BJ (cell line): ENCODE measurements at regions not wholly inside any gene's neighbourhood (a gene's known extent, or its start where the extent isn't known, plus 50 kb on each side); places are given as distances from the start of the nearest gene placed in this dataset.

Experiments used
- CTCF ChIA-PET: fragments of 350-600 bp; formaldehyde crosslinking; extraction: SDS; loops from one replicate; lab custom pipeline; 2021; ENCODE audit warnings: antibody characterized with exemption, inconsistent platforms; lab: Yijun Ruan, JAX
- POLR2A ChIA-PET: fragments of 300-600 bp; sonication (Branson Sonifier 250); formaldehyde crosslinking; extraction: SDS; loops from one replicate; lab custom pipeline; 2021; ENCODE audit warnings: antibody characterized with exemption; lab: Charles Lee
- DNase-seq: peaks from one replicate; pipeline ENCODE4 v3.0.0-alpha.2; 2011; ENCODE audit warnings: low read depth
- H3K27me3 ChIP-seq: 2 replicates; pipeline ENCODE4 v1.6.0; 2011; ENCODE audit warnings: low read length; ENCODE audit not compliant: control insufficient read depth, insufficient read depth
- H3K36me3 ChIP-seq: 2 replicates; pipeline ENCODE4 v1.5.1; 2011; ENCODE audit warnings: low read length; ENCODE audit not compliant: control insufficient read depth, insufficient read depth
- H3K4me3 ChIP-seq: 2 replicates; pipeline ENCODE4 v1.5.1; 2011; ENCODE audit warnings: low read depth, mild to moderate bottlenecking, control low read depth, low read length
- CTCF ChIP-seq: IDR thresholded peaks from 2 replicates; pipeline ENCODE4 v1.5.1; 2011; ENCODE audit warnings: low read depth, mild to moderate bottlenecking, control low read depth, inconsistent platforms, low read length, moderate library complexity; ENCODE audit not compliant: insufficient read depth

- Histone ChIP-seq H3K27me3 (no peaks in the 10 kb centered on the region), H3K4me3 (no peak overlapping the region), H3K36me3 (no peaks in the 10 kb centered on the region)
- POLR2A ChIA-PET, result no interaction called here
- CTCF ChIA-PET, result no interaction called here
- no peak for DNase-seq
- TF ChIP-seq CTCF, result no peak
These were observed 220.0 kb upstream of the JADE1 start for GRCh38 chr4:128589384-128589965.

- Histone ChIP-seq H3K4me3 (no peak overlapping the region), H3K36me3 (no peaks in the 10 kb centered on the region), H3K27me3 (no peaks in the 10 kb centered on the region)
- CTCF ChIA-PET, result interaction anchor here (1.2 to 5.2 kb wide), 3 partner anchors 11 to 33 kb away, joined by 3 to 21 read pairs (median 5); no protein-coding TSS in a partner anchor
- TF ChIP-seq CTCF, result no peak
- no peak for DNase-seq
- POLR2A ChIA-PET, result no interaction called here
These were observed 222.1 kb upstream of the JADE1 start for GRCh38 chr4:128587382-128587781.

- Histone ChIP-seq H3K4me3 (no peak overlapping the region), H3K27me3 (no peaks in the 10 kb centered on the region), H3K36me3 (no peaks in the 10 kb centered on the region)
- DNase-seq, result no peak
- ChIA-PET POLR2A (interaction anchor here (0.6 kb wide), 1 partner anchor 357 kb away, joined by 3 read pairs; no protein-coding TSS in a partner anchor), CTCF (interaction anchor here (0.5 to 5.2 kb wide), 7 partner anchors 9 to 111 kb away, joined by 3 to 21 read pairs (median 3); no protein-coding TSS in a partner anchor)
- no peak for TF ChIP-seq CTCF
These were observed 225.5 kb upstream of the JADE1 start for GRCh38 chr4:128583753-128584712.

- POLR2A ChIA-PET, result no interaction called here
- no peaks in the 10 kb centered on the region for H3K36me3 ChIP-seq
- no peak overlapping the region for H3K4me3 ChIP-seq
- no peaks in the 10 kb centered on the region for H3K27me3 ChIP-seq
- no peak for TF ChIP-seq CTCF
- DNase-seq, result no peak
- CTCF ChIA-PET, result interaction anchor here (5.2 kb wide), 1 partner anchor 7 kb away, joined by 21 read pairs; no protein-coding TSS in a partner anchor
These were observed 227.1 kb upstream of the JADE1 start for GRCh38 chr4:128582427-128582870.
